NK-92 treated with Interleukin-12 subunit alpha and Interleukin-12 subunit beta, amount 100 ng/mL, for 24 hours (cell line): ENCODE measurements at regions not wholly inside any gene's neighbourhood (a gene's known extent, or its start where the extent isn't known, plus 50 kb on each side); places are given as distances from the start of the nearest gene placed in this dataset.
"Not testable (repeated sequence)": the region's sequence is repeated elsewhere in the genome, so short reads cannot be mapped to it uniquely, and the experiment has no call there.

Source experiments
- DNase-seq: peaks from one replicate; lab custom pipeline; 2025; lab: John Stamatoyannopoulos, UW

GRCh38 chr1:102821707-102822106, 286.6 kb downstream of the COL11A1 start:
- no peak for DNase-seq

- DNase-seq, result no peak
Observed at GRCh38 chr1:102800406-102800805, 307.9 kb downstream of the COL11A1 start.

- DNase-seq, result no peak
Observed at GRCh38 chr1:102799496-102799895, 308.8 kb downstream of the COL11A1 start.

GRCh38 chr1:102798718-102799117, 309.6 kb downstream of the COL11A1 start:
- no peak for DNase-seq

GRCh38 chr1:102796429-102796828, 311.9 kb downstream of the COL11A1 start:
- DNase-seq, result no peak

GRCh38 chr1:102790997-102791396, 317.3 kb downstream of the COL11A1 start:
- no peak for DNase-seq

- DNase-seq, result not testable (repeated sequence)
Observed at GRCh38 chr1:102789951-102790350, 318.4 kb downstream of the COL11A1 start.

- DNase-seq, result no peak
Observed at GRCh38 chr1:102783487-102783886, 324.8 kb downstream of the COL11A1 start.

- DNase-seq, result no peak
Observed at GRCh38 chr1:102782144-102782543, 326.2 kb downstream of the COL11A1 start.

GRCh38 chr1:102776071-102776470, 332.3 kb downstream of the COL11A1 start:
- DNase-seq, result no peak

GRCh38 chr1:102772831-102773230, 335.5 kb downstream of the COL11A1 start:
- DNase-seq, result no peak

GRCh38 chr1:102758418-102758817, 349.9 kb downstream of the COL11A1 start:
- no peak for DNase-seq

GRCh38 chr1:102757363-102757762, 351.0 kb downstream of the COL11A1 start:
- no peak for DNase-seq

- no peak for DNase-seq
Observed at GRCh38 chr1:102751111-102751510, 357.2 kb downstream of the COL11A1 start.

- no peak for DNase-seq
Observed at GRCh38 chr1:102742426-102742825, 365.9 kb downstream of the COL11A1 start.

- no peak for DNase-seq
Observed at GRCh38 chr1:102733491-102734236, 374.7 kb downstream of the COL11A1 start.

GRCh38 chr1:102732927-102733326, 375.4 kb downstream of the COL11A1 start:
- DNase-seq, result no peak

- no peak for DNase-seq
Observed at GRCh38 chr1:102726417-102726816, 381.9 kb downstream of the COL11A1 start.

GRCh38 chr1:102724741-102725140, 383.6 kb downstream of the COL11A1 start:
- DNase-seq, result no peak

- no peak for DNase-seq
Observed at GRCh38 chr1:102715150-102715549, 393.2 kb downstream of the COL11A1 start.

GRCh38 chr1:102699524-102699923, 408.8 kb downstream of the COL11A1 start:
- no peak for DNase-seq

GRCh38 chr1:102693345-102693744, 415.0 kb downstream of the COL11A1 start:
- DNase-seq, result no peak

- no peak for DNase-seq
Observed at GRCh38 chr1:102691592-102692090, 416.7 kb downstream of the COL11A1 start.

GRCh38 chr1:102687383-102687782, 420.9 kb downstream of the COL11A1 start:
- DNase-seq, result no peak
